Kasumi-1 (cell line): ENCODE measurements at regions not wholly inside any gene's neighbourhood (a gene's known extent, or its start where the extent isn't known, plus 50 kb on each side); places are given as distances from the start of the nearest gene placed in this dataset.

Source experiments
- DNase-seq, 2 experiments: peaks; one replicate each; lab custom pipeline; 2025; lab: John Stamatoyannopoulos, UW

GRCh38 chr3:152516216-152516615 lies 247.5 kb downstream of the MBNL1 start:
- DNase-seq = no peak

- no peak for DNase-seq
Measured at GRCh38 chr3:152517502-152517901, 248.8 kb downstream of the MBNL1 start.

DNA sequence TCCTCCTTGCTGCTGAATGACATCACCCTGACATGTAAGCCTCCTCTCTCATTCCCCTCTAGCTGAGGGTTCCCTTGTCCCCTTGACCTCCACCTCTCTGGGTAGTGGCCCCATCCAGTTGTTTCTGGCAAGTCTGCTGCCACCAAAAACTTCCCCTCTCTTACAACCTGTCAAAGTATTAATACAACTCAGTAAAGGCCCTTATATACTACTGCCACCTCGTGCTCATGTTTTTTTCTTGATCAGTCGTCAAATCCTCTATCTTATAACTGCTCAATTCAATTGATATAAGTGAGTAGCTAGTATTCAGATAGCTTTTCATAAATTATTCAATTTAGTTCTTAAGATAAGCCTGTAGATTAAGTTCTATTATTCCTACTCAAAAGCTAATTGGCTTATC lies 249.6 kb downstream of the MBNL1 start:
- DNase-seq = no peak

GRCh38 chr3:152519376-152519775 lies 250.6 kb downstream of the MBNL1 start:
- no peak for DNase-seq

- DNase-seq = no peak
Measured at GRCh38 chr3:152522036-152522435, 253.3 kb downstream of the MBNL1 start.

DNA sequence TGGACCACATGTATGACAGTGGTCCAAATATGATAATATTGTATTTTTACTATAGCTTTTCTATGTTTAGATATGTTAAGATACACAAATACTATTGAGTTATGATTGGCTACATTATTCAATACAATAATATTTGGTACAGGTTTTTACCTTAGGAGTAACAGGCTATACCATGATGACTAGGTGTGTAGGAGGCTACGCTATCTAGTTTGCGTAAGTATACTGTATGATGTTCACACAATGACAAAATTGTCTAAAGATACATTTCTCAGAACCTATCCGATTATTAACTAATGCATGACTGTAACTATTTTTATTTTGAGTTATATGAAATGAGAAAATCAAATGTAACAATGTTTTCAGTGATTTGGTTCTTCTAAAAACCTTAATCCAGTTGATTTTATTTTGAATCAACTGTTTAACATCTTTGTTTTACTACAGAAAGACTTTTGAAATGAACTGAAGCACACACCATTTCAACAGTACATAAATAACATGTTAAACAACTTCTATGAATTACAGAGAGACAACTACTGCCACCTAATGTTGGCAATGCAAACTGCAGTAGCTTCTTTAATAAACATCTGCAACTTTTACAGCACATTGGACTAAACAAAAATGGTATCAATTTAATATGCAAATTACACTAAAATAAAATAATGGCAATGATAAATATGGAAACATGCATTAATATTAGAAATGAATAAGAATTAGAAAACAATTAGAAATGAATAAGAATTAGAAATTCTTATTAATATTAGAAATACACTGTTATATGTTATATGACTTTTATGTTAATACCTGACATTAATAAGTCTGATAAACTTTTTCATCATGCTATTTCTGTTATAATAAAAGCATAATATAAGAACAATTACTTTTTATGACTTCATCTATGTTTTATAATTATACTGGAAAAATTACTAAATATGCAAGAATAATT lies 255.7 kb downstream of the MBNL1 start:
- DNase-seq = peak; percentile 63 to 74

DNA sequence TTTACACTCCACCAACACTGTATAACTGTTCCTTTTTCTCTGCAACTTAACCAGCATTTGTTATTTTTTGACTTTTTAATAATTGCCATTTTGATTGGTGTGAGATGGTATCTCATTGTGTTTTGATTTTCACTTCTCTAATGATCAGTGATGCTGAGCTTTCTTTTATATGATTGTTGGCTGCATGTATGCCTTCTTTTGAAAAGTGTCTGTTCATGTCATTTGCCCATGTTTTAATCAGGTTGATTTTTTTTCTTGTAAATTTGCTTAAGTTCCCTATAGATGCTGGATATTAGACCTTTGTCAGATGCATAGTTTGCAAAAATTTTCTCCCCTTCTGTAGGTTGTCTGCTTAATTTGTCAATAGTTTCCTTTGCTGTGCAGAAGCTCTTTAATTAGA lies 263.0 kb downstream of the MBNL1 start:
- no peak for DNase-seq

DNA sequence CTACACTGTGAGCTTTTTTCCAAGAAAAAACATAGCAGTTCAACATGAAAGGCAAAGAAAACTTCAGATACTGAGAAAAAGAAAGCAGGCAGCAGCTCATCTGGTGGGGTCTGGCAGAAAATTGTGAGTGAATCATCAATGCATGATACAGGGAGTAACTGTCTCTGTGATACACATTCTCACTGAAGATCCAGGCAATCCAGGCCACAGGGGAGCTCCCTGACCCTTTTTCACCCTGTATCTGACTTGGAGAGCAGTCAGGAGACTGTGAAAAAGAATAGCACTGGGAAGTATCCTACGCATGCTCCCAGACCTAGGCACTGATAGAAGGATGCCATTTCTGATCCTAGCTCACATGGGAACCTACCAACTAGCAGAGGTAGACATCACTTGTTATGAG lies 269.8 kb downstream of the MBNL1 start:
- DNase-seq = no peak

- peak in 1 of 2 experiments; percentile 3 for DNase-seq
Measured at GRCh38 chr3:152539191-152539764, 270.5 kb downstream of the MBNL1 start.

DNA sequence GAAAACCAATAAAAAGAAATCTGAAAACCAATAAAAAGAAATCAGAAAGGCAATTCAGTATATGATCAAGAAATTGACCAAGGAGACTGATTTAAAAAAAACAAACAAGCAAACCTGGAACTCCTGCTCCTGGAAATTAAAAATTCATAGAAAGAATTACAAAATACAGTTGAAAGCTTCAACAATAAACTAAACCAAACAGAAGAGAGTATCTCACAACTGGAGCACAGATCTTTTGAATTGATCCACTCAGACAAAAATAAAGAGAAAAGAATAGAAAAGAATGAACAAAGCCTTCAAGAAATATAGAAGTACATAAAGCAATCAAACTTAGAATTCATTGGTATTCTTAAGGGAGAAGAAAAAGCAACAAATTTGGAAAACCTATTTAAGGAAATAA lies 271.4 kb downstream of the MBNL1 start:
- no peak for DNase-seq

DNA sequence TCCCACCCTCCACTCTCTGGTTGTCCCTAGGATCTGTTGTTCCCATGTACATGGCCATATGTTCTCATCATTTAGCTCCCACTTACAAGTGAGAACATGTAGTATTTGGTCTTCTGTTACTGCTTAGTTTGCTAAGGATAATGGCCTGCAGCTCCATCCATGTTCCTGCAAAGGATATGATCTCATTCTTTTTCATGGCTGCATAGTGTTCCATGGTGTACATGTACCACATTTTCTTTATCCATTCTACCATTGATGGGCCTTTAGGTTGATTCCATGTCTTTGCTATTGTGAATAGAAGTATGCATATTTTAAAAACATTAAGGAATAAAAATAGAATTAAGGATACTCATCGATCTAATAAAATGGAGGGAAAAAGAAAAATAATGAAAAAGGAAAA lies 278.4 kb downstream of the MBNL1 start:
- DNase-seq = no peak

DNA sequence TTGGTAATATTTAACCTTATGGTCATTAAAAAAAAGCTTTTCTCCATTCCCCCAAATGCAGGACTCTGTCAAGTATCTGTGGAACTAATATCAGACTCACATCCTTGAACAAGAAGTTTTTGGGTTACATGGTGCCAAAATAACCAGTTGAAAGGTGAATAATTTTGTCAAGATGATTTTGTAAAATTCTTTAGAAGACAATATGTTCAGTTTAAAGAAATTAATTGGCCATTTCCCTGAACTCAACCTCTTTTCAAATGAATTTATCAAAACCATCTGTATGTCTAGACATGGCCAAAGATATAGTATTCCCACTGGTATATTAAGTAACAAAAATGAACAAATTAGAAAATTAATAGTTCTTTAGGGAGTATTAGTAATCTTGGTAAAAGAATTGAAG lies 280.5 kb downstream of the MBNL1 start:
- DNase-seq = no peak

GRCh38 chr3:152550284-152550683 lies 281.6 kb downstream of the MBNL1 start:
- DNase-seq = no peak

DNA sequence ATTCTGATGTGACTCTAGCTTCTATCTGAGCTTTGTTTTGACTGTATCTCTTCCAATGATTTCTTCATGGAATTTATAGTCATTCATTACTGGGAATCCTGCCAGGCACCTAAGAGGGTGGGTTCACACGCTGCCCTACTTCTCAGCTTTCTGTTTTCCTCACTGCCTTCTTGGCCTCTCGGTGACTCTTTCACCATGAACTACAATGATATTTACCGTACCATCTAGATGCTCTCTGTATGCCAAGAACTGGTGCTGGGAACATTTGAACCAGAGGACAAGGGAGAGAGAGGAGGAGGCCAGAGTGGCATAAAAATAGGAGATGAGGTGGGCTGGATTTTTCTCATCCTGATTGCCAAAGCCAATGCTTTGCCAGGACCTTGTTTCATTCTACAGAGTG lies 280.0 kb upstream of the P2RY1 start:
- DNase-seq = no peak

DNA sequence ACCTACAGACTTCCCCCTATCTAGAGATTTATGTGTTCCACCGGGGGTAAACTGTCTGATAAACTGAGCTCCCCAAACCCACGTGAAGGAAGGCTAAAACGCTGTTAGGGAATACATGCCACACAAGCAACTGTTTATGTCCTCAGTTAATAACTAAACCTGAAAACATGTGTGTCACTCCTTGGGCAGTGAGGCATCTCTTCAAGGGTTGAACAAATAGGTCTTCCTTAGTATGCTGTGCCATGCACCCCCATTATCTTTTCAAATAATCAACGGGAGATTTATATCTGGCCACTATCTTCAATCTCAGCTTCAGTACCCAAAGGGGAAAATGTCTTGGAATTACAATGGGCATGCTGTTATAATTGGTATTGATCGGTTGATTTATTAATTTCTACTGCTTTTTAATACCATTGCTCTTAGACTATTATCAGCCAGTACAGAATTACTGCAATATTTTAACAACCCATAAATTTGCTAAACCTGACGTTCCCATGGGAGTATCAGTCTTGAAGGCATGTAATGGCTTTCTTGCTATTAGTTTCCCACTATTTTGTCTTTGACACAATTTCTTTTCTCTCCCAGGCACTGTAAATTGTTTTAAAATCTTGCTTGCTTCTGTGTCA lies 279.2 kb upstream of the P2RY1 start:
- DNase-seq = no peak

- peak; percentile 63 to 71 for DNase-seq
Measured at GRCh38 chr3:152556731-152557254, 278.1 kb upstream of the P2RY1 start.

GRCh38 chr3:152557302-152557999 lies 277.5 kb upstream of the P2RY1 start:
- no peak for DNase-seq

- DNase-seq = no peak
Measured at GRCh38 chr3:152558386-152558785, 276.5 kb upstream of the P2RY1 start.

DNA sequence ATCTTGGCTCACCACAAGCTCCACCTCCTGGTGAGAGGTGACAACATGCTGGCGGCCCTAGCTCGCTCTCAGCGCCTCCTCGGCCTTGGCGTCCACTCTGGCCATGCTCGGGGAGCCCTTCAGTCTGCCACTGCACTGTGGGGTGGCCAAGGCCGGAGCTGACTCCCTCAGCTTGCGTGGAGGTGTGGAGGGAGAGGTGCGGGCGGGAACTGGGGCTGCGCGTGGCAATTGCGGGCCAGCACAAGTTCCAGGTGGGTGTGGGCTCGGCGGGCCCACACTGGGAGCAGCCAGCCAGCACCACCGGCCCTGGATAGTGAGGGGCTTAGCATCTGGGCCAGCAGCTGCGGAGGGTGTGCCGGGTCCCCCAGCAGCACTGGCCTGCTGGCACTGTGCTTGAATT lies 275.7 kb upstream of the P2RY1 start:
- DNase-seq = no peak

- DNase-seq = no peak
Measured at GRCh38 chr3:152564459-152564858, 270.5 kb upstream of the P2RY1 start.

DNA sequence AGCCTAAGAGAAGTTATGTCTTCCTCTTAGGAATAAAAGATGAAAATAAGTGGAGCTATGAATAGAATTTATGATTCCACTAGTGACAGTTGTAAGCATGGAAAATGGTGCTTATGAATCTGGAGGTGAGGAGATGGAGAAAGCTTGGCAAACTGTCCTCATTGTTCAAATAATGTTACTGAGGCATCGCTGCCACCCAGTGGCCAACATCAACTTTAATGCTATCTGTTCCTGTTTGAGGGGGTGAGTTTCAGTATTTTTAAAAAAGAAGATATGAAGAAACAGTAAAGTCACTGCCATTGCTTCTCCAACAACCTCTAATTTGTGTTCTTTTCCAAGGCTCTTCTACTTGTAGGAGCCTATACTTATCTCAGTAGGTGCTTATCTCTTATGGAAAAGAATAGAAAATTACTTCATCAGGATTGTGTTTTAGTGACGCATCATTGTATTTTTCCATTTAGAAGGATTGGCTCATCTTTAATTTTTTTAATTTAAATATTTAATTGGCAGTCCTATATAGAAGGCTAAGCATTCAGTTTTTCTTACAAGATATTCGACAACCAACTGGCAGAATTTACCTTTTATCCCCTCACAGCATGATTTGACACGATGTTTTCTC lies 260.4 kb upstream of the P2RY1 start:
- peak; percentile 62 to 84 for DNase-seq

DNA sequence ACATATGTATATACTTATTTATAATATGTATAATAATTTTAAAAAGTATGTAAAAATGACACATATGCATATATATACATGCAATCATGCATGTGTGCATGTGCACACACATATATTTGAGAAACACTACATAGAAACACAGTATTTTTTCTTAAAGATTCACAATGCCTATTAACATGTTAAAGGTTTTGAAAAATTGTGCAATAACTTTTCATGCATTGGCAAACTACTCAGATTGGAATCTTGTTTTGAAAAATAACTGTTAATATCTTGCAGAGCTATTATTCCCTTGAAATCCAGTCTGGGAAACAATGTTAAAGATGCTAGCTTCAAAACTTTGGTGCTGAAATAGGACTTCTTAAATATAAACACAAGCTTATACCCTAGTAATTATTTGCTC lies 256.2 kb upstream of the P2RY1 start:
- no peak for DNase-seq
